ENCODE measurements at regions not wholly inside any gene's neighbourhood (a gene's known extent, or its start where the extent isn't known, plus 50 kb on each side); places are given as distances from the start of the nearest gene placed in this dataset.

GRCh38 chr11:104572279-104572678 is 326.0 kb downstream of the CASP12 start:
- Histone ChIP-seq H3K79me1 (ENCODE audit: low read depth, low read length) (no peaks in the 10 kb centered on the region), H4K5ac (ENCODE audit: insufficient read length, low read depth, low read length) (no peak overlapping the region), H2AK5ac (ENCODE audit: low read depth, low read length) (no peak overlapping the region), H3K27ac (ENCODE audit: low read depth, low read length) (no peak overlapping the region), H3K56ac (replicated peaks; ENCODE audit: insufficient read length, low read depth, low read length) (no peak overlapping the region), H3K4me1 (replicated peaks in 1 of 4; ENCODE audit: control insufficient read depth in 3 of 4, insufficient read depth in 4 of 4, low read length in 3 of 4) (no peaks in the 10 kb centered on the region), H3K18ac (ENCODE audit: extremely low read depth, low read length) (no peak overlapping the region), H2BK20ac (ENCODE audit: low read length) (no peak overlapping the region), H3K23ac (ENCODE audit: insufficient read length) (no peak overlapping the region), H2AFZ (ENCODE audit: low read length) (no peak overlapping the region), H3K23me2 (ENCODE audit: low read depth, low read length) (no peaks in the 10 kb centered on the region), H4K20me1 (replicated peaks in 1 of 2; ENCODE audit: control insufficient read depth in 1 of 2, insufficient read depth in 2 of 2, low read length in 2 of 2) (no peaks in the 10 kb centered on the region), H4K91ac (replicated peaks; ENCODE audit: insufficient read length, low read length) (no peak overlapping the region), H3K9me3 (ENCODE audit: insufficient read depth in 2 of 2, low read depth in 1 of 2, low read length in 1 of 2) (0 out of 4 replicates have a peak, but pooled peaks cover 0 to 6% of the 10 kb centered on the region in 2 experiments), H2BK15ac (ENCODE audit: low read length) (no peak overlapping the region), H4K8ac (ENCODE audit: extremely low read depth, insufficient read depth, low read length) (no peak overlapping the region), H3K79me2 (ENCODE audit: control insufficient read depth in 1 of 2, insufficient read depth in 2 of 2, low read length in 2 of 2) (no peaks in the 10 kb centered on the region), H2BK5ac (ENCODE audit: low read depth, low read length) (no peak overlapping the region), H3K36me3 (ENCODE audit: control insufficient read depth in 2 of 4, insufficient read depth in 4 of 4, low read length in 3 of 4) (no peaks in the 10 kb centered on the region), H3K4me2 (ENCODE audit: insufficient read depth in 1 of 2, low read depth in 2 of 2, low read length in 2 of 2) (no peak overlapping the region), H3K4me3 (ENCODE audit: extremely low read depth in 1 of 4, insufficient read depth in 2 of 4, low read depth in 3 of 4, low read length in 4 of 4) (no peak overlapping the region), H2BK12ac (ENCODE audit: low read depth, low read length) (no peak overlapping the region), H3K27me3 (replicated peaks in 1 of 4; ENCODE audit: control insufficient read depth in 3 of 4, extremely low read depth in 1 of 4, insufficient read depth in 3 of 4, low read length in 3 of 4) (no peaks in the 10 kb centered on the region), H3K9ac (replicated peaks in 1 of 4; ENCODE audit: extremely low read depth in 1 of 4, low read depth in 3 of 4, low read length in 3 of 4) (no peak overlapping the region), H3K14ac (ENCODE audit: insufficient read length) (no peak overlapping the region), H3K4ac (replicated peaks; ENCODE audit: insufficient read length, low read depth, low read length) (no peak overlapping the region), H2BK120ac (replicated peaks; ENCODE audit: low read depth, low read length) (no peak overlapping the region)
- FAIRE-seq (no peak), DNase-seq (ENCODE audit: low read depth in 1 of 2, low spot score in 2 of 2) (no peak)
- WGBS, 2 experiments (ENCODE audit: extremely low coverage in 1 of 2, insufficient coverage in 1 of 2, insufficient read length in 1 of 2, insufficient replicate concordance in 2 of 2, low coverage in 1 of 2, low lambda C conversion rate in 2 of 2, missing lambda C conversion rate in 1 of 2) = 96% methylated on average over 2 of the region's 2 CpGs; no CpG with 5 or more reads in 1 of the 2 experiments
- ChIA-PET CTCF (ENCODE audit: partially characterized antibody) (interaction anchor here (1.1 kb wide), 1 partner anchor 217 kb away, joined by 3 read pairs; no protein-coding TSS in a partner anchor), POLR2A (ENCODE audit: partially characterized antibody) (no interaction called here)
- no peak for TF ChIP-seq KDM1A (IDR thresholded peaks at IDR 0.05; ENCODE audit: borderline replicate concordance, low read length)
- no peak for TF ChIP-seq SIX5 (IDR thresholded peaks at IDR 0.05; ENCODE audit: low read depth, low read length)
- TF ChIP-seq FOSL1 (IDR thresholded peaks at IDR 0.05; ENCODE audit: insufficient read depth, low read depth, low read length) = no peak
- no peak for TF ChIP-seq PHF8 (conservative IDR thresholded peaks at IDR 0.05; ENCODE audit: low read depth, low read length)
- TF ChIP-seq JUND (IDR thresholded peaks at IDR 0.05; ENCODE audit: low read length) = no peak
- TF ChIP-seq BRCA1 (IDR thresholded peaks at IDR 0.05; ENCODE audit: low read depth, low read length) = no peak
- no peak for TF ChIP-seq TBP (IDR thresholded peaks at IDR 0.05; ENCODE audit: low read depth, low read length)
- TF ChIP-seq TAF7 (optimal IDR thresholded peaks at IDR 0.05; ENCODE audit: borderline replicate concordance, low read depth, low read length) = no peak
- TF ChIP-seq ZNF274 (IDR thresholded peaks at IDR 0.05; ENCODE audit: borderline replicate concordance, extremely low read depth, low read length) = no peak

Measured in H1 (cell line).